Muscle of arm (tissue), 1 donor: ENCODE measurements at regions not wholly inside any gene's neighbourhood (a gene's known extent, or its start where the extent isn't known, plus 50 kb on each side); places are given as distances from the start of the nearest gene placed in this dataset.

Experiments
- DNase-seq: peaks from one replicate; pipeline ENCODE4 v3.0.0-alpha.2; 2013

DNA sequence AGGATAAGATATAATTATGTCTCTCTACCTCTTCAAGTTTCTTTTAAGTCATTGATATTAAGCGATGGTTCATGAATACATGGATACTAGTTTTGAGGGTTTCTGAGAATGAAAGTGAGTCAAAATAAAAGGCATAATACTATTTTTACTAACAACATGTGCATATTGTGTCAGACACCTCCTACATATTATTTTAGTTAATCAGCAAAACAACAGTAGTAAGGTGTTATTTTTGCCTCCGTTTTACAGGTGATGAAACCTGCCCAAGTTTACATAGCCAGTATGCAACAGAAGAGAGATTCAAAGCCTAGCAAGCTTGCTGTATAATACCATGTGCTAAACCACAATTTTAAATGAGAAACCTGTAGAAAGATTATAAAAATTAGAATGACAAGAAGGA is 544.1 kb downstream of the EPHA5 start:
- no peak for DNase-seq

GRCh38 chr4:65120287-65120686 is 550.0 kb downstream of the EPHA5 start:
- DNase-seq: no peak

DNA sequence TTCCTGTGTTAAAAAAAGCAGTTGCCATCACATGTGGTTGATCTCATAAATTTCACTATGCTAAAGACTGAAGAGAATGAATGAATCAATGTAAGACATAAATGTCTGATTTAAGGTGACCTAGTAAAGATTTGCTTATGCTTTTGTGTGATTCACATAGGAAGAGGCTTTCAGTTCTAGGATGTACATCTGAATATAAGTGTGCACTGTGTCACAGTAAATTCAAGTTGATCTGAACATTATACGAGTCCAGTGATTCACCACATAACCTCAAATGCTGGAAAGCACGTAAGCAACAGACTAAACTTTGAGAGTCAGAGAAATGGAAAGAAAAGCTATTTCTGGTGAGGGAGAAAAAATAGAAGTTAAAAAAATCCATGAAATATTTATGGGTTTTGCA is 567.9 kb downstream of the EPHA5 start:
- no peak for DNase-seq

GRCh38 chr4:65096630-65097029 is 573.7 kb downstream of the EPHA5 start:
- DNase-seq: no peak

DNA sequence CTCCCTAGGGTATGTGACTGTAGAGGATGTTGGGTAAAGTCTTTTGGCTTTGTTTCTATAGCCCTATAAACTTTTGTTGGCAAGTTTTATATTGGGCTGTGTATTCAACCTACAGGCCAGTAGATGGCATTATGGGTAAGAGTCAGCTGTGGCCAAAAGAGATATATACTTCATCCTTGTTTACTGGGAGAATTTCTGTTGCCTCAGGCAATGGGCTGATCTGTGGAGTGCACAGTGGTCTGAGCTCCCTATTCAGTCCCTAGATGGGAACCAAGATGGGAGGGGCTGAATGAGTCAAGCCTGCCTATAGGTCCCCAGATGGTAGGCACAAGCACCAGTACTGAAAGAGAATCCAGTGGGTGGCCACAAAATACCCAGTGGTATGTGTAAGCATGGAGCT is 580.6 kb downstream of the EPHA5 start:
- DNase-seq: no peak

DNA sequence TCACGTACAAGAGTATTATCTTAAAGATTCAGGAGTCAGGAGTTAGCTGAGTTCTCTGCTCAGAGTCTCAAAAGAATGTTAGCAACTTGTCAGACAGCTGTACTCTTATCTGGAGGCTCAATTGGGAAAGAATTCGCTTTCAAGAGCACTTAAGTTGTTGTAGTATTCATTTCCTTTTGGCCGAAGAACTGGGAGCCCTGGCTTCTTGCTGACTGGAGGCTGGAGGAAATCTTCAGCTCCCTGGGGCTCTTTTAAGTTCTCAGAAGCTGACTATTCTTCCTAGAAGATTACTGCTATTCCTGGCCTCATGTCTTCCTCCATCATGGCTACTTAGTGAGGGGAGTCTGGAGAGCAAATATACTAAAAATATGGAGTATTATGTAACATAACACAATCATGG is 587.2 kb downstream of the EPHA5 start:
- no peak for DNase-seq

DNA sequence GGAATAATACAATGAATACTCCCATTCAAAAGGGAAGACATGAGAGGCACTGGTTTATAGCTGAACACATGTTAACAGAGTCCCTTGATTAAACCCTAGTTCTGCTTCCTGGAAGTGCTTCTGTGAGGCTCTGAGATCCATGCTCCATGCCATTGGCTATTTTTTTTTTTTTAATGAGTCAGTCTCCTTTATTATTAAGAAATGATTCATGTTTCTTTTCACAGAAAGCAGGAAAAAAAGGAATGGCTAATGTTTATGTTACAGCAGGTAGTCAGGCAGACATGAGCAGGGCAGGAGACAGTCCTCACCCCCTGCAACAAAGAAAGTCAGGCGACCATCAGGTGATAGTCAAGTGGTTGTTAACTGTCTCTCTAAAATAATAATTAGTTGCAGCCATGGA is 598.7 kb downstream of the EPHA5 start:
- no peak for DNase-seq

DNA sequence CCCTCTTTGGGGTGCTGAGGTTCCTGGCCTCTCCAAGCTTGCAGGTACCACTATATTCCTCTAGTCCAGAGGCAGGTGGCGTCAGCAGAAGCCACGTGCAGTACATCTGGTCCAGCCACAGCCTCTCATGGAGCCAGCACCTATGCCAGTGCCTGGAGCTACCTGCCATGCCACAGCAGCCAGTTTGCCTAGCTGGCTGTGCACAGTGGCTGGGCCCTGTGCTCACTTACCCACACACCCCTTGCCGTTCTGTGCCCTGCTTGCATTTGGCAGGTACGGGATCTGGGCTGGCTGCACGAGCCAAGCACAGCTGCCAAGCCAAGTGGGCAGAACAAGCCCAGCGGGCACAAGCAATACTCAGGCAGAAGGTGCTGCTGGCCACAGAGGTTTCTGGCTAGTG is 601.1 kb downstream of the EPHA5 start:
- DNase-seq: no peak

- no peak for DNase-seq
Measured at GRCh38 chr4:65066106-65066505, 604.2 kb downstream of the EPHA5 start.

DNA sequence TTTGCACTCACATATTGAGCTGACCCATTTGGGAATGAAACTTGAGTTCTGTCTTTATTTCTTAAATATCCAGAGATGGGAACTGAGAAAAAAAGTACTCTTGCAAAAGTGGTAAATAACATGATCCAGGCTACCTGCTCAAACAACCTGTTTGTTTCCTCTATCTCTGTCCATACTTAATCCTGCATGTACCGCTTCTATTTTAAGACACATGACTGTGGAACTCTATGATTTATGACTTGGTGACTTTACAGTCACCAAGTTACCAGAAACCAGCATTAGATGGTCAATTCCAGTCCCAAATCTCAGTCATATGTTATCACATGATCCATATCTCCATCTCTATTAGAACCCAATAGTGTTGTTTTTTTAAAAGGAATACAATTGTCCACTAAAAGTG is 606.7 kb downstream of the EPHA5 start:
- no peak for DNase-seq

- no peak for DNase-seq
Measured at GRCh38 chr4:65050786-65051185, 619.5 kb downstream of the EPHA5 start.

DNA sequence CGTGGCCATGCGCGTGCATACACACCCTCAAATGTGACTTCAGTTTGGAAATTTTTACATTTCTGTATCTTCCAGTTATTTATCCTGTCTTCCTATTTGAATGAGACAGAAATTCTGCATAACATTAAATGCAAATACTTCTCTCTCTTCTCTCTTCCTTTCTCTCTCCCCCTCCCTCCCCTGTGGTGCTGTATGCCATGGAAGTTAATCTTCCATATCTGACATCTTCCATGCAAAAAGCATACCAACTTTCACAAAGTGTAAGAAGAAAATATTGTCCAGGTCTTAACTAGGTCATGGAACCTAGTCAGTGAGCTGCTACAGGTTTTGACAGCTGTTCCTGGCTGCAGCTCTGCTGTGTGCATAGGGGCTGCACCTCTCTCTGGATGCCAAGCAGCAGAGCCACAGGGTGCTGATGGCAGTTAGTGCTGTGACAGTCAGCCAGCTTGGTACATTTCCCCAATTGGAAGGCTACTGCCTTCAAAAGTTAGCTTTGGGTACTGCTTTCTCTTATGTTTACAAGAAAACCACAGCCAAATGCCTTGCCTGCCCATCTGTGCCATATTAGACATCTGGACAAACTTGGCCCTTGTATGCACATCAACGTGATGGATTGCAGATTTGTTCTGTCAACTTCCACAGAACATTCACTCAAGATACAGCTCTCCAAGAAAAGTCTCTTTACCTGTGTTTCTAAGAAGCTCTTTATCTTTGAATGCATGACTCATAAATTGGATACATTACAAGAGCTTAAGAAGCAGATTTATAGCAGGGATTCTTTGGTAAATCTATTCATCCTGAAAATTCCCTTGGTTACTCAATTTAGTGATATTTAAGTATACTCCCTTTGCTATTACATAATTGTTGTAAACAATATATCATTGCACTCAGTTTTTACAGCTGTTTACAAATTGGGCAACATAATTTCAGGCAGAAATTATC is 623.8 kb downstream of the EPHA5 start:
- no peak for DNase-seq

DNA sequence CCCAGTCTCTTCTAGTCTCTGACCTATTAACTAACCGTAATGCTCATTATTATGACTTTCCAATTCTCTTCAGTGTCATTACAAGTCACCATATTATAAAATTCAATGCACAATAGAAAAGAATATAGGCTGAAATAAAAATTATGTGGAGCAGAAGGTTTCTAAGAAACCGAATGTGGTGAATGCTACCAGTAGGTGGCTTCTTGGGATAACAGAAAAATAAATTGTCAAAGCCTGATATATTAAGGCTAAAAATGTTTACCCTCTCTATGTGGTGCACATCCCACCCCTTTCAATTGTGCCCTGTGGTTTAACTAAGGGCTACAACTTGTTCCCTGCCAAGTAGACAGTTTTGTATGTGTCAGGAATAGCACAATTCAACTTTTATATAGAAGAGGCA is 624.6 kb upstream of the TECRL start:
- DNase-seq: no peak

- no peak for DNase-seq
Measured at GRCh38 chr4:65028592-65028991, 619.3 kb upstream of the TECRL start.

- no peak for DNase-seq
Measured at GRCh38 chr4:65023883-65024670, 614.8 kb upstream of the TECRL start.

DNA sequence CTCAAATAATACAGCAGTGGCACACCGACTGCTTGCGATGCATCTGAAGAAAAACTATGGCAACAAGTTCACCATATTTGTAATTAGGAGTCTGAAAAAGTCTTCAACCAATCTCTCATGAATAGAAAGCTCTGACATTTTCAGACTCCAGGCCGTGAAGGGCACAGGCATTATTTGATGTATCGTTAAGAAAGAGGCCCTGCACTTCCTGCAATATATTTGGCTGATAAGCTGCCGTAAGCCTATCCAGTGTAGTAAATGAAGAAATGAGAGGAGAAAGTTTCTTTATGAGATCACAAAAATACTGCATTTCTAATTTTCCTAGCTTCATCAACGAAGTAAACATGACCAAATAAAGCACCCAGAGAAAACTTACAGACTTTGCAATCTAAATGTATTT is 613.8 kb upstream of the TECRL start:
- no peak for DNase-seq

DNA sequence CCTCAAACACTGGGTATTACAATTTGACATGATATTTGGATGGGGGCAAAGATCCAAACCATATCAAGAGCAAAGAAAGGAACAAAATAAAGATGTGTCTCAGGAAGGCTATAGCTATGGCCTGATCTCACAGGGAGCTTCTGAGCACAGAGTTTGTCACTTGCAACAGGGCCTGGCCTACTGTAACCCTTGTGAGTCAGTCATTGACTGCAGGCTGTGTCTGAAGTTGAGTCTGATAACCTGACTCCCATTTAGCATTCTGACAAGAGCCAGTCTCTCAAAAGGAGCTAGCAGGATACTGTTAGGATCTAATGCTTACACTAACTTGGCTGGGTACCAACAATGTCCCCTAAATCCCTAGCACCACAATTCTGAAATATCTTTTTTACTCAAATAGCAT is 612.5 kb upstream of the TECRL start:
- DNase-seq: no peak

- DNase-seq: no peak
Measured at GRCh38 chr4:65021149-65021548, 611.9 kb upstream of the TECRL start.

DNA sequence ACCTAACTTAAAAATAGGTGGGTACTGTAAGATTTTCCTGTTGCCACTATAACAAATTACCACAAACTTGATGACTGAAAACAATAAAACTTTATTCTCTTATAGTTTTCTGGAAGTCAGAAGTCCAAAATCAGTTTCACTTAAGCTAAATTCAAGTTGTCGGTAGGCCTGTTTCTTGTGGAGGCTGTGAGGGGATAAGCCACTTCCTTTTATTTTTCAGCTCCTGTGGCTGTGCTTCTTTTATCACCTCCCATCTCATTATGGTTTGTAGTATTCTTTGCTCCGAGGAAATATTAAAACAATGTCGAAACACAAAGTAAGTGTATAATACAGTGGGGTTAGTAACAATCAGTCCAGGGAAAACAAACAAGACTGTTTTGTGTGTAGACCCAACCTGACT is 610.5 kb upstream of the TECRL start:
- DNase-seq: no peak

GRCh38 chr4:65018313-65018712 is 609.1 kb upstream of the TECRL start:
- DNase-seq: no peak

DNA sequence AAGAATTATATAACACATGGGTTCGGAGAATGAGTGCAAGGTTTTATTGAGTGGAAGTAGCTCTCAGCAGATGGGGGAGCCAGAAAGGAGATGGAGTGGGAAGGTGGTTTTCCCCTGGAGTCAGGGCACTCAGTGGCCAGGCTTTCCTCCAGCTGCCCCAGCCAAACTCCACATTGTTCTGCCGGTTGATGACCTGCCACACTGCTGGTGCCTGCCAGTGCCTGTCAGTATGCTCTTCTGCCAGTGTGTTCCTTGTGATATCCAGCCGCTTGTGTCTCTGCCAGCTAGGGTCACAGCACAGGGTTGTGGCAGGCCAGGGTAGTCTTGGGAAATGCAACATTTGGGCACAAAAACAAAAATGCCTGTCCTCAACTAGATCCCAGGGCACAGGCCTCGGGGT is 604.8 kb upstream of the TECRL start:
- DNase-seq: no peak

GRCh38 chr4:65007841-65008439 is 598.7 kb upstream of the TECRL start:
- DNase-seq: peak; percentile 7

DNA sequence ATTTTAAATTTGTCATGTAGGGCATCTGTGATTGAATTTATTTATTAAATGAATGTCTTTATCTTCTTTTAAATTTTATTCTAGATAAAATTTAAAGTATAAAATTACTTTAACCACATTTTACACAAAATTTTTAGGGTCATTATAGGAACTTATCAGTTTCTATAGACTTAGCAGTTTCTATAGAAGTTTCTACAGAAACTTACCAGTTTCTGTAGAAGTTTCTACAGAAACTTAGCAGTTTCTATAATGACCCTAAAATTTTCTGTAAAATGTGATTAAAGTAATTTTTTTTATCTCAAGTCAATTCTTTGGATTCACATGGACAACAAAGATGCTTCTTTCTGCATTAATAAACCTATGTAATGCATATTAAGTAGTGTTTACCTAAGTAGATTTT is 565.9 kb upstream of the TECRL start:
- no peak for DNase-seq
